Neural crest cell (in vitro differentiated cells): ENCODE measurements at regions not wholly inside any gene's neighbourhood (a gene's known extent, or its start where the extent isn't known, plus 50 kb on each side); places are given as distances from the start of the nearest gene placed in this dataset.

Source experiments
- DNase-seq: peaks from one replicate; pipeline ENCODE4 v3.0.0; 2021; ENCODE audit warnings: low read depth, mixed read lengths, low spot score
- H3K27ac Mint-ChIP-seq: one replicate; pipeline ENCODE4 v1.8.0; 2021; ENCODE audit warnings: mild to moderate bottlenecking, mixed read lengths; ENCODE audit not compliant: unreplicated experiment
- H3K27me3 Mint-ChIP-seq: 2 replicates; pipeline ENCODE4 v1.8.0; 2021; ENCODE audit warnings: low read depth, mild to moderate bottlenecking, mixed read lengths
- H3K36me3 Mint-ChIP-seq: 2 replicates; pipeline ENCODE4 v1.8.0; 2021; ENCODE audit warnings: low read depth, mild to moderate bottlenecking, mixed read lengths
- H3K4me1 Mint-ChIP-seq: 2 replicates; pipeline ENCODE4 v1.8.0; 2021; ENCODE audit warnings: mixed read lengths
- H3K4me3 Mint-ChIP-seq: one replicate; pipeline ENCODE4 v1.8.0; 2021; ENCODE audit warnings: mild to moderate bottlenecking, mixed read lengths
- H3K9me3 Mint-ChIP-seq: 2 replicates; pipeline ENCODE4 v1.8.0; 2021; ENCODE audit warnings: mixed read lengths
- TF ChIP-seq, protein P1 (sequence below): fragments of 200-600 bp; sonication (generic); conservative IDR thresholded peaks from 2 replicates; pipeline ENCODE4 v1.5.0; 2021; ENCODE audit warnings: antibody characterized with exemption, mild to moderate bottlenecking

DNA sequence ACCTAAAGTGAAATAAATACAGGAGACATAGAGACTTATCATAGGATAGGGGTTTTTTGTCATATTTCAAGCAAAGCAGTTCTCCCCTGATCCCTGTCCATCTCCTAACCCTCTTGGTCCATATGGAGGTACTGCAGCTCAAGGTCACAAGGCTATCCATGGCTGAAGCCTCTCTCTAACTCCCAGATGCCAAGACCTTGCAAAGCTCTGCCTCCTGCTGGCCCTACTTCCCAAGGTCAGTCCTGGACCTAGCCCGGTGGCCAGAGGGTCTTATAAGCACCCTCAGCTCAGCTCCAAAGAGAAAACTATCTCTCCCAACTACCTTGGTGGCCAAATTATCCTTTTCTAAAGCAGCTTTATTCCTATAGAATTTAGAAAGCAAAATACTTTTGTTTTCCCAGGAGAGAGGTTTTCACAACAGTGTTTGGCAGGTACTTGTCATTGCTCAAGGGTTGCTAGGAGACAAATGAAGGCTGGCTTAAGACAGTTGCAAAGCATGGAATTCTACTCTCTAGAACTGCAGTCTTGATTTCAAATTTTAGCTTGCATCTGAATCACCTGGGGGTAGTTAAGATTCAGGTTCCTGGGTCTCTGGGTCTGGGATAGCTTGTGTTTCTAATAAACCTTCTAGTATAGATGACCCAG is 121.5 kb downstream of the XCL2 start:
- Mint-ChIP-seq H3K4me1 (no peaks in the 10 kb centered on the region), H3K27me3 (no peaks in the 10 kb centered on the region), H3K9me3 (no peaks in the 10 kb centered on the region), H3K36me3 (peaks cover 3% of the 10 kb centered on the region), H3K4me3 (no peak overlapping the region), H3K27ac (no peak overlapping the region)
- no peak for DNase-seq
- TF ChIP-seq, protein P1, sequence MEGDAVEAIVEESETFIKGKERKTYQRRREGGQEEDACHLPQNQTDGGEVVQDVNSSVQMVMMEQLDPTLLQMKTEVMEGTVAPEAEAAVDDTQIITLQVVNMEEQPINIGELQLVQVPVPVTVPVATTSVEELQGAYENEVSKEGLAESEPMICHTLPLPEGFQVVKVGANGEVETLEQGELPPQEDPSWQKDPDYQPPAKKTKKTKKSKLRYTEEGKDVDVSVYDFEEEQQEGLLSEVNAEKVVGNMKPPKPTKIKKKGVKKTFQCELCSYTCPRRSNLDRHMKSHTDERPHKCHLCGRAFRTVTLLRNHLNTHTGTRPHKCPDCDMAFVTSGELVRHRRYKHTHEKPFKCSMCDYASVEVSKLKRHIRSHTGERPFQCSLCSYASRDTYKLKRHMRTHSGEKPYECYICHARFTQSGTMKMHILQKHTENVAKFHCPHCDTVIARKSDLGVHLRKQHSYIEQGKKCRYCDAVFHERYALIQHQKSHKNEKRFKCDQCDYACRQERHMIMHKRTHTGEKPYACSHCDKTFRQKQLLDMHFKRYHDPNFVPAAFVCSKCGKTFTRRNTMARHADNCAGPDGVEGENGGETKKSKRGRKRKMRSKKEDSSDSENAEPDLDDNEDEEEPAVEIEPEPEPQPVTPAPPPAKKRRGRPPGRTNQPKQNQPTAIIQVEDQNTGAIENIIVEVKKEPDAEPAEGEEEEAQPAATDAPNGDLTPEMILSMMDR, result no peak

DNA sequence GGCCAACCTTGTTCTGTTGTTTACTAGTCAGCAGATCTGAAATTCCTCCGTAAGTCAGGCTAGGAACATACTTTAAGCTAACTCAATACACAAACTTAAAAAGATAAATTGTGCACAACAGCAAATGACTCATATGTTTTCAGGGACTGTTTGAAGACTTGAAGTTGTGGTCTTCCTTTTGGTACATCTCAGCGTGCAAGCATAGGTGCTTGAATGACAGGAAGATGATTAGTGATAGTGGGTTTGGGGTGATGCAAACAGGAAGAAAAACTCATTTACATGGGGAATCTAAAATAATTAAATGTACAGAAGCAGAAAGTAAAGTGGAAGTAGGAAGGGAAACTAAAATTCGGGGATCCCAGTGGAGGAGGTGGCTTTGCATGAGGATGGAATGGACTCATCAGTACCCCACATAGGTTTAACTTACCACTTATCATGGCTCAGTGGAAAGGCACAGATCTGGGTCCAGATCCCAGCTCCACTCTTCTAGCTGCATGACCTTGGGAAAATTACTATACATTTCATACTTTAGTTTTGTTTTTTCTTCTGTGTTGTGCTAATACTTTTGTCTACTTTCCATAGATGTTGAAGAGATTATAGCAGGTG is 122.3 kb downstream of the XCL2 start:
- DNase-seq, result no peak
- TF ChIP-seq, protein P1, result no peak
- Mint-ChIP-seq H3K9me3 (no peaks in the 10 kb centered on the region), H3K4me3 (no peak overlapping the region), H3K36me3 (peaks cover 3% of the 10 kb centered on the region), H3K27ac (no peak overlapping the region), H3K27me3 (no peaks in the 10 kb centered on the region), H3K4me1 (no peaks in the 10 kb centered on the region)

DNA sequence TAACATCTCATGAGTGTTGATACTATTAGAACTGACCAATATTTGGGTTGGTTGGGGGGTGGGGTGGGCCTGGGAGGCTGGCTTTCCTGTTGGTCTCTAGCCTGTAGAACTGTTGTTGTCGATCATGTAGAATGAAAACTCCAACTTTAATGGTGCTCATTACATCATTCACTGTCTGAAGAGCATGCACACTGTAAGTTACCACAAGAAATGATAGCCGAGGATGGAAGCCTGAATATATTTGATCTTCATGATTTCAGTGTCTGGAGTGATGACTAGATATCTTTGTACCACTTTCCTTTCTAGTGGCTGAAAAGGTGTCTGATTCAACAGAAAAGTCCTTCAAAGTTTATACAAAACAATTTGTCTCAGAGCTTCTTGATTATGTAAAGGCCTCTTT is 123.6 kb downstream of the XCL2 start:
- TF ChIP-seq, protein P1, result no peak
- DNase-seq, result no peak
- H3K27me3 Mint-ChIP-seq, result no peaks in the 10 kb centered on the region
- no peaks in the 10 kb centered on the region for H3K4me1 Mint-ChIP-seq
- H3K4me3 Mint-ChIP-seq, result no peak overlapping the region
- no peak overlapping the region for H3K27ac Mint-ChIP-seq
- H3K36me3 Mint-ChIP-seq, result peaks cover 3% of the 10 kb centered on the region
- H3K9me3 Mint-ChIP-seq, result no peaks in the 10 kb centered on the region

DNA sequence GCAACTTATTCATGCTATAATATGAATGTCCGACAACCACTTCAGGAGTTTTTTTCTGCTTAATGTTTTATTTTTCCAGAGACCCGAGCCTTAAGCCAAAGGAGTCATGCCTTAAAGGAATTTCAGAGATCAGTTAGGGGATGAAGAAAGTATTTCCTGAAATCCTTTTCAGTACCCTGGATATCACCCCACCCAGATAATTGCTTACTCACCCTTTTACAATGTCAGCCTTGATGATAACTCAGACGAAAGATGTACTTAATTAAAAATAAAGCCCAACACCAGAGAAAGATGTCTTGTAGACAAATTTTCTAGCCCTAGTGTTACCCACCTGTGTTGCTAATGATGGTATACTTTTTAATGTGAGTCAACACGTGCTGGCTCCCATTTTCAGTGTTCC is 124.1 kb downstream of the XCL2 start:
- H3K9me3 Mint-ChIP-seq, result no peaks in the 10 kb centered on the region
- no peak overlapping the region for H3K27ac Mint-ChIP-seq
- DNase-seq, result no peak
- H3K4me1 Mint-ChIP-seq, result no peaks in the 10 kb centered on the region
- peaks cover 3% of the 10 kb centered on the region for H3K36me3 Mint-ChIP-seq
- no peak overlapping the region for H3K4me3 Mint-ChIP-seq
- TF ChIP-seq, protein P1, result no peak
- no peaks in the 10 kb centered on the region for H3K27me3 Mint-ChIP-seq

DNA sequence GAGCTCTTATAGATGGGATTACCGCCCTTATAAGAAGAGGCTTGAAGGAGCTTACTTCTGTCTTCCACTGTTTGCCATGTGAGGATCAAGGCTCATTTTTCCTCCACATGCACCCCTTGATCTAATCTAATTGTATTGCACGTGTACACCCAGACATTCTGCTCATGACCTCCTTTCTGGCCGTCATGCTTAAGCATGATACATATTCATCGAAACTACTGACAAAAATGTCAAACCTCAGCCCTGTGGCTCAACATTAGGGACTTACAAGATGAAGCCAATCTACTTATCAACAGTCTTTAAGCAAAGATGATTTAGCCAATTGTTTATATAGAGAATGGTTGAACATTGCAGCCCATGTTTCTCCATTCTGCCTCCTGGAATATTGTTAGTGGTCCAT is 127.6 kb downstream of the XCL2 start:
- no peak for DNase-seq
- H3K36me3 Mint-ChIP-seq, result no peaks in the 10 kb centered on the region
- no peak overlapping the region for H3K27ac Mint-ChIP-seq
- no peak overlapping the region for H3K4me3 Mint-ChIP-seq
- TF ChIP-seq, protein P1, result no peak
- no peaks in the 10 kb centered on the region for H3K9me3 Mint-ChIP-seq
- H3K4me1 Mint-ChIP-seq, result no peaks in the 10 kb centered on the region
- H3K27me3 Mint-ChIP-seq, result no peaks in the 10 kb centered on the region
